PC-9 (cell line): ENCODE measurements at regions not wholly inside any gene's neighbourhood (a gene's known extent, or its start where the extent isn't known, plus 50 kb on each side); places are given as distances from the start of the nearest gene placed in this dataset.

Source experiments
- BruUV-seq: library from RNA; stranded (reverse); fragments of 400-500 nt; replicated peaks from 2 replicates; lab custom pipeline; 2021; lab: Mats Ljungman, UMichigan
- CTCF ChIA-PET: fragments of 300-600 bp; sonication (Branson Sonifier 250); formaldehyde crosslinking; loops from one replicate; lab custom pipeline; 2022; ENCODE audit warnings: antibody characterized with exemption; lab: Charles Lee
- POLR2A ChIA-PET: fragments of 300-600 bp; sonication (Branson Sonifier 250); formaldehyde crosslinking; loops from one replicate; lab custom pipeline; 2022; ENCODE audit warnings: antibody characterized with exemption; ENCODE audit not compliant: unreplicated experiment; lab: Charles Lee
- DNase-seq, 2 experiments: peaks; one replicate each; pipeline versions ENCODE4 v3.0.0 to v3.0.0-alpha.2; 2015 to 2022; ENCODE audit warnings: mixed read lengths in 1 of 2
- H2AFZ ChIP-seq: fragments of 200-600 bp; sonication (generic); 2 replicates; pipeline ENCODE4 v1.8.1; 2017; ENCODE audit warnings: antibody characterized with exemption
- H3F3A ChIP-seq: fragments of 200-600 bp; sonication (generic); 2 replicates; pipeline ENCODE4 v1.8.1; 2017; ENCODE audit warnings: antibody characterized with exemption, mild to moderate bottlenecking, low read depth; ENCODE audit not compliant: insufficient read depth
- H3K27ac ChIP-seq: fragments of 200-600 bp; sonication (generic); 2 replicates; pipeline ENCODE4 v1.6.1; 2016; ENCODE audit warnings: mixed run types
- H3K27me3 ChIP-seq: fragments of 200-600 bp; sonication (generic); 2 replicates; pipeline ENCODE4 v1.6.1; 2016; ENCODE audit warnings: low read depth, mixed run types; ENCODE audit not compliant: insufficient read depth
- H3K36me3 ChIP-seq: fragments of 200-600 bp; sonication (generic); 2 replicates; pipeline ENCODE4 v1.6.1; 2016; ENCODE audit warnings: low read depth, mixed run types
- H3K4me1 ChIP-seq: fragments of 200-600 bp; sonication (generic); replicated peaks from 2 replicates; pipeline ENCODE4 v1.6.1; 2016; ENCODE audit warnings: mixed run types; ENCODE audit not compliant: insufficient read depth
- H3K4me2 ChIP-seq: fragments of 200-600 bp; sonication (generic); 2 replicates; pipeline ENCODE4 v1.6.1; 2017; ENCODE audit warnings: mixed run types
- H3K4me3 ChIP-seq: fragments of 200-600 bp; sonication (generic); 2 replicates; pipeline ENCODE4 v1.6.1; 2016; ENCODE audit warnings: mixed run types
- H3K79me2 ChIP-seq: fragments of 200-600 bp; sonication (generic); 2 replicates; pipeline ENCODE4 v1.6.1; 2017; ENCODE audit warnings: low read depth, mixed run types
- H3K9me2 ChIP-seq: fragments of 200-600 bp; sonication (generic); 2 replicates; pipeline ENCODE4 v1.8.1; 2017; ENCODE audit warnings: mild to moderate bottlenecking; ENCODE audit not compliant: insufficient read depth
- H3K9me3 ChIP-seq: fragments of 200-600 bp; sonication (generic); 2 replicates; pipeline ENCODE4 v1.8.1; 2016; ENCODE audit warnings: low read depth; ENCODE audit not compliant: insufficient read depth
- H4K20me1 ChIP-seq: fragments of 200-600 bp; sonication (generic); 2 replicates; pipeline ENCODE4 v1.8.1; 2017; ENCODE audit not compliant: insufficient read depth
- CTCF ChIP-seq: fragments of 200-600 bp; sonication (generic); conservative IDR thresholded peaks from 2 replicates; pipeline ENCODE4 v1.6.1; 2017; ENCODE audit warnings: mixed run types, antibody characterized with exemption, mild to moderate bottlenecking, moderate library complexity
- EZH2 ChIP-seq: fragments of 200-600 bp; sonication (generic); IDR thresholded peaks from 2 replicates; pipeline ENCODE4 v1.8.0; 2017; ENCODE audit warnings: antibody characterized with exemption, low read depth
- intact Hi-C: fragments of 100-400 bp; cut with micrococcal nuclease; formaldehyde crosslinking; loops from one replicate; pipeline ENCODE4 v1.10.0; 2022; ENCODE audit not compliant: unreplicated experiment

GRCh38 chr21:27645285-27645684 is 678.4 kb upstream of the ADAMTS5 start:
- Histone ChIP-seq H2AFZ (no peak overlapping the region), H3F3A (no peaks in the 10 kb centered on the region), H3K4me3 (no peak overlapping the region), H3K4me1 (no peaks in the 10 kb centered on the region), H3K27ac (no peak overlapping the region), H3K9me2 (no peaks in the 10 kb centered on the region), H3K27me3 (no peaks in the 10 kb centered on the region), H3K79me2 (no peaks in the 10 kb centered on the region), H3K4me2 (no peak overlapping the region), H3K36me3 (no peaks in the 10 kb centered on the region), H3K9me3 (no peaks in the 10 kb centered on the region), H4K20me1 (no peaks in the 10 kb centered on the region)
- ChIA-PET CTCF (no interaction called here), POLR2A (no interaction called here)
- DNase-seq = no peak
- no TSS peak for BruUV-seq
- intact Hi-C loops = no loop called here
- no peak for TF ChIP-seq EZH2
- no peak for TF ChIP-seq CTCF

GRCh38 chr21:27643326-27643725 is 676.4 kb upstream of the ADAMTS5 start:
- no peaks in the 10 kb centered on the region for H3K9me2 ChIP-seq
- ChIA-PET POLR2A (no interaction called here), CTCF (no interaction called here)
- H3K36me3 ChIP-seq = no peaks in the 10 kb centered on the region
- DNase-seq = no peak
- TF ChIP-seq EZH2 (no peak), CTCF (no peak)
- H3F3A ChIP-seq = no peaks in the 10 kb centered on the region
- H4K20me1 ChIP-seq = no peaks in the 10 kb centered on the region
- H2AFZ ChIP-seq = no peak overlapping the region
- H3K27ac ChIP-seq = no peak overlapping the region
- no peaks in the 10 kb centered on the region for H3K27me3 ChIP-seq
- intact Hi-C loops = no loop called here
- no TSS peak for BruUV-seq
- no peaks in the 10 kb centered on the region for H3K4me1 ChIP-seq
- H3K79me2 ChIP-seq = no peaks in the 10 kb centered on the region
- H3K4me2 ChIP-seq = no peak overlapping the region
- no peaks in the 10 kb centered on the region for H3K9me3 ChIP-seq
- no peak overlapping the region for H3K4me3 ChIP-seq

- Histone ChIP-seq H3K27ac (no peak overlapping the region), H3K9me2 (no peaks in the 10 kb centered on the region), H3K27me3 (no peaks in the 10 kb centered on the region), H4K20me1 (no peaks in the 10 kb centered on the region), H3K79me2 (no peaks in the 10 kb centered on the region), H3K4me2 (no peak overlapping the region), H3K4me1 (no peaks in the 10 kb centered on the region), H2AFZ (no peak overlapping the region), H3F3A (no peaks in the 10 kb centered on the region), H3K4me3 (no peak overlapping the region), H3K36me3 (no peaks in the 10 kb centered on the region), H3K9me3 (no peaks in the 10 kb centered on the region)
- POLR2A ChIA-PET = no interaction called here
- no peak for DNase-seq
- no TSS peak for BruUV-seq
- TF ChIP-seq EZH2 = no peak
- no peak for TF ChIP-seq CTCF
- intact Hi-C loops = no loop called here
- CTCF ChIA-PET = no interaction called here
Measured at GRCh38 chr21:27639286-27639685, 672.4 kb upstream of the ADAMTS5 start.
